Natural killer cell (primary cell): ENCODE measurements at regions not wholly inside any gene's neighbourhood (a gene's known extent, or its start where the extent isn't known, plus 50 kb on each side); places are given as distances from the start of the nearest gene placed in this dataset.

Source experiments
- ATAC-seq, 3 donors: fragments of 150-1000 bp in 2 of 3; fragments of 200-7000 bp in 1 of 3; cut with Tn5 transposase; 1 replicate in 1 of 3; 2 replicates in 2 of 3; pipeline ENCODE4 v1.10.0; 2021; ENCODE audit warnings: mild to moderate bottlenecking in 2 of 3, moderate library complexity in 2 of 3
- DNase-seq, 2 donors: peaks; one replicate each; pipeline versions ENCODE4 v3.0.0 to v3.0.0-alpha.2; 2013 to 2021; ENCODE audit warnings: mixed read lengths in 1 of 2
- H3K27ac ChIP-seq: one replicate; pipeline ENCODE4 v1.5.1; 2013; ENCODE audit warnings: mild to moderate bottlenecking, low read length
- H3K27me3 ChIP-seq: one replicate; pipeline ENCODE4 v1.6.1; 2013; ENCODE audit warnings: low read length; ENCODE audit not compliant: control insufficient read depth, insufficient read depth
- H3K36me3 ChIP-seq: one replicate; pipeline ENCODE4 v1.6.1; 2013; ENCODE audit warnings: low read length; ENCODE audit not compliant: control insufficient read depth, insufficient read depth
- H3K4me1 ChIP-seq: one replicate; pipeline ENCODE4 v1.6.1; 2013; ENCODE audit warnings: low read length; ENCODE audit not compliant: control insufficient read depth, insufficient read depth
- H3K4me3 ChIP-seq: one replicate; pipeline ENCODE4 v1.5.1; 2013; ENCODE audit warnings: low read length
- H3K9me3 ChIP-seq: one replicate; pipeline ENCODE4 v1.6.1; 2013; ENCODE audit warnings: low read length; ENCODE audit not compliant: control insufficient read depth, insufficient read depth
- H3K27ac Mint-ChIP-seq, 2 donors: one replicate each; pipeline ENCODE4 v1.8.0; 2022; ENCODE audit warnings: mild to moderate bottlenecking in 2 of 2, mixed read lengths in 2 of 2, moderate library complexity in 1 of 2
- H3K27me3 Mint-ChIP-seq, 2 donors: one replicate each; pipeline ENCODE4 v1.8.0; 2022; ENCODE audit warnings: low read depth in 2 of 2, mixed read lengths in 2 of 2
- H3K36me3 Mint-ChIP-seq: one replicate; pipeline ENCODE4 v1.8.0; 2022; ENCODE audit warnings: mixed read lengths
- H3K4me1 Mint-ChIP-seq, 2 donors: one replicate each; pipeline ENCODE4 v1.8.0; 2022; ENCODE audit warnings: mixed read lengths in 2 of 2
- H3K4me3 Mint-ChIP-seq: one replicate; pipeline ENCODE4 v1.8.0; 2022; ENCODE audit warnings: mild to moderate bottlenecking, moderate library complexity, mixed read lengths
- H3K9me3 Mint-ChIP-seq, 2 donors: one replicate each; pipeline ENCODE4 v1.8.0; 2022; ENCODE audit warnings: mixed read lengths in 2 of 2
- WGBS: methylation state at CpG from one replicate; pipeline ENCODE4 v1.1.7; 2013; ENCODE audit warnings: missing lambda C conversion rate; ENCODE audit not compliant: insufficient coverage; 5-methylcytosine and 5-hydroxymethylcytosine counted together
- intact Hi-C: fragments of 100-400 bp; cut with micrococcal nuclease; formaldehyde crosslinking; loops from one replicate; pipeline ENCODE4 v1.14.2; 2022
- TF ChIP-seq, protein P1 (sequence below): fragments of 200-600 bp; IDR thresholded peaks from one replicate; pipeline ENCODE4 v1.8.0; 2022; ENCODE audit warnings: antibody characterized with exemption

DNA sequence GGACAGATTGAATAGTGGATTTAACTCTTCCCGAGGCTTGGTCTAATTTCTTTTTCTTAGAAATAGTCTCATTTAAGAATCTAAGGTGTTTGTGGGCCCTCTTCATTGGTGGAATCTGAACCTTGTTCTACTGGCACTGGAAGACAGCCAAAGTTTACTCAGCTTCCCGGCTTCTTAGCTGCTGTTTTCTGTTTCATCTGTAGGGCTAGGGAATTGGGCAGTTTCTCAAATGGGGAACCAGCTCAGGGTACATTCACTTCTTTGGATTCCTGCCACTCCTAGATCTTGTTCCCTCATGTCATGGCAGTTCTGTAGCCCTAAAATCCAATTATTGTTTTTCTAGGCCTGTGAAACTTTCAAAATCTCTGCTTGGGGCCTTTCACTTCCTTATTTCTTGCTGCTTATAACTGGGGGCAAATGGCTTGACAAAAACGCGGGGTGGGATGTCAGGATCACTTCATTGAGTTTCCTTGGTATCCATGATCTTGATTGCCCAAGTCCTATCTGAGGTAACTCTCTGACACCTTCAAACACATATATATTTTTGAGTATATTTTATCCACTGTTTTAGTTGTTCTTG is 985.0 kb downstream of the C4orf33 start:
- Histone ChIP-seq H3K36me3 (no peaks in the 10 kb centered on the region), H3K4me3 (no peak overlapping the region), H3K9me3 (no peaks in the 10 kb centered on the region), H3K4me1 (no peaks in the 10 kb centered on the region), H3K27me3 (no peaks in the 10 kb centered on the region), H3K27ac (no peak overlapping the region)
- Mint-ChIP-seq H3K4me1 (no peaks in the 10 kb centered on the region), H3K27me3 (no peaks in the 10 kb centered on the region), H3K4me3 (no peak overlapping the region), H3K36me3 (no peaks in the 10 kb centered on the region), H3K9me3 (peaks cover 9 to 11% of the 10 kb centered on the region in 2 donors), H3K27ac (no peak overlapping the region)
- DNase-seq, result no peak
- ATAC-seq, result no peak
- intact Hi-C loops, result no loop called here
- WGBS, result 87% methylated on average over 4 of the region's 4 CpGs
- TF ChIP-seq, protein P1, sequence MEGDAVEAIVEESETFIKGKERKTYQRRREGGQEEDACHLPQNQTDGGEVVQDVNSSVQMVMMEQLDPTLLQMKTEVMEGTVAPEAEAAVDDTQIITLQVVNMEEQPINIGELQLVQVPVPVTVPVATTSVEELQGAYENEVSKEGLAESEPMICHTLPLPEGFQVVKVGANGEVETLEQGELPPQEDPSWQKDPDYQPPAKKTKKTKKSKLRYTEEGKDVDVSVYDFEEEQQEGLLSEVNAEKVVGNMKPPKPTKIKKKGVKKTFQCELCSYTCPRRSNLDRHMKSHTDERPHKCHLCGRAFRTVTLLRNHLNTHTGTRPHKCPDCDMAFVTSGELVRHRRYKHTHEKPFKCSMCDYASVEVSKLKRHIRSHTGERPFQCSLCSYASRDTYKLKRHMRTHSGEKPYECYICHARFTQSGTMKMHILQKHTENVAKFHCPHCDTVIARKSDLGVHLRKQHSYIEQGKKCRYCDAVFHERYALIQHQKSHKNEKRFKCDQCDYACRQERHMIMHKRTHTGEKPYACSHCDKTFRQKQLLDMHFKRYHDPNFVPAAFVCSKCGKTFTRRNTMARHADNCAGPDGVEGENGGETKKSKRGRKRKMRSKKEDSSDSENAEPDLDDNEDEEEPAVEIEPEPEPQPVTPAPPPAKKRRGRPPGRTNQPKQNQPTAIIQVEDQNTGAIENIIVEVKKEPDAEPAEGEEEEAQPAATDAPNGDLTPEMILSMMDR, result no peak

DNA sequence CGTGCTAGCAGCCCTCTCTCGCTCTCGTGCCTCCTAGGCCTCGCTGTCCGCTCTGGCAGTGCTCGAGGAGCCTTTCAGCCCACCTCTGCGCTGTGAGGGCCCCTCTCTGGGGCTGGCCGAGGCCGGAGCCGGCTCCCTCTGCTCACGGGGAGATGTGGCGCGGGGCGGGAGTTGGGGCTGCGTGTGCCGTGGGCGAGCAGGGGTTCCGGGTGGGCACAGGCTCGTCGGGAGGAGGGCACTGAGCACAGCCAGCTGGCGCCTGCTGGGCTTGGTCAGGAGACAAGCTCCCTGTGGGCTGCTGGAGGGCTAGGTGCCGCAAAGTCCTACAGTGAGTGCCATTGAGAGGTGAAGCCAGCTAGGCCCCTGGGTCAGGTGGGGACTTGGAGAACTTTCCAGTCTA is 994.5 kb downstream of the C4orf33 start:
- Histone ChIP-seq H3K4me1 (no peaks in the 10 kb centered on the region), H3K36me3 (no peaks in the 10 kb centered on the region), H3K9me3 (no peaks in the 10 kb centered on the region), H3K27ac (no peak overlapping the region), H3K27me3 (no peaks in the 10 kb centered on the region), H3K4me3 (no peak overlapping the region)
- 93% methylated on average over 22 of the region's 22 CpGs for WGBS
- Mint-ChIP-seq H3K4me3 (no peak overlapping the region), H3K36me3 (no peaks in the 10 kb centered on the region), H3K27me3 (no peaks in the 10 kb centered on the region), H3K9me3 (peaks cover 7 to 9% of the 10 kb centered on the region in 2 donors), H3K4me1 (no peaks in the 10 kb centered on the region), H3K27ac (no peak overlapping the region)
- no peak for ATAC-seq
- TF ChIP-seq, protein P1, result no peak
- intact Hi-C loops, result no loop called here
- no peak for DNase-seq

DNA sequence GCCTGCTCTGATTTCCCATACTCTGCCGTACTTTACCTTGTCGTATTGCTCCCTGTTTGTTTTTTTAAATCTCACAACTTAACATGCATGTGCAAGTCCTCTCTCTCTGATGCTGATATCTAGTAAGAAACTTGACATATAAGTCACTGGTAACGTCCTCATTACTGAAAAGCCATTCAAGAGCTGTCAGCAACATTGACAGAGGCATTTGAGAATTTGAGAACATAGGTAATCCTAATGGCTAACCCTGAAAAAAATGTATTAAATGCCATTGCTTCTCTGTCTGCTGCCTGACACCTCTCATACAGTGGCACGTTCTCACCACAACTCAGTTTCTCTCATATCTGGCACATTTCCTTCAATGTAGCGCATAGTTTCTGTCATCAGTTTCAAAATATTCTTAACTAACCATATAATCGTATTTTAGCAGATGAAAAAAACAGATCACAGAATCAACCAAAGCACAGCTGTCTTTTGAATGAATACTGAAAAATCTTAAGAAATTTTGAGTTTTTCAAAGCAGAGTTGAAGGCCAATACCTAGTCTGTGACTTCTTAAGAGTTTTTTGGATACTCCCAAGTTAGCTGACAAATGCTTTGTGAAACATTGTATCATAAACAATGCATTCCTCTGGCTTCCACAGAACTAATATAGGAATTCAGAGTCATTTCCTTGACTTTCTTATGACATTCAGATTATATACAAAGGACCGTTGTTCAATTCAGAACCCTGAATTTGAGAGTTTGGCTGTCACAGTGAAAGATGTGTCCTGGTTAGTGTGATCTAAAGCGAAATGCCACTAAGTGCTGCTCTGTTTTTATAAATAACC is 996.4 kb downstream of the C4orf33 start:
- H3K36me3 Mint-ChIP-seq, result no peaks in the 10 kb centered on the region
- Histone ChIP-seq H3K4me3 (no peak overlapping the region), H3K36me3 (no peaks in the 10 kb centered on the region), H3K4me1 (no peaks in the 10 kb centered on the region), H3K27me3 (no peaks in the 10 kb centered on the region), H3K9me3 (no peaks in the 10 kb centered on the region), H3K27ac (no peak overlapping the region)
- DNase-seq (no peak), ATAC-seq (no peak)
- intact Hi-C loops, result no loop called here
- H3K27me3 Mint-ChIP-seq, result no peaks in the 10 kb centered on the region
- 79% methylated on average over 8 of the region's 8 CpGs for WGBS
- H3K27ac Mint-ChIP-seq, result no peak overlapping the region
- peaks cover 11 to 12% of the 10 kb centered on the region in 2 donors for H3K9me3 Mint-ChIP-seq
- no peak overlapping the region for H3K4me3 Mint-ChIP-seq
- H3K4me1 Mint-ChIP-seq, result no peaks in the 10 kb centered on the region
- TF ChIP-seq, protein P1, result no peak
